DND-41 (cell line): ENCODE measurements at regions not wholly inside any gene's neighbourhood (a gene's known extent, or its start where the extent isn't known, plus 50 kb on each side); places are given as distances from the start of the nearest gene placed in this dataset.

Experiments
- CTCF ChIP-seq: IDR thresholded peaks from 2 replicates; pipeline ENCODE4 v1.5.1; 2012; ENCODE audit warnings: borderline replicate concordance, low read length, moderate library complexity, mild to moderate bottlenecking; ENCODE audit not compliant: poor library complexity, severe bottlenecking; ENCODE audit errors: extremely low read depth
- EZH2 ChIP-seq: IDR thresholded peaks from 3 replicates; pipeline ENCODE4 v1.6.1; 2012; ENCODE audit warnings: borderline replicate concordance, low read depth, mild to moderate bottlenecking, moderate library complexity, low read length, inconsistent platforms; ENCODE audit not compliant: severe bottlenecking

DNA sequence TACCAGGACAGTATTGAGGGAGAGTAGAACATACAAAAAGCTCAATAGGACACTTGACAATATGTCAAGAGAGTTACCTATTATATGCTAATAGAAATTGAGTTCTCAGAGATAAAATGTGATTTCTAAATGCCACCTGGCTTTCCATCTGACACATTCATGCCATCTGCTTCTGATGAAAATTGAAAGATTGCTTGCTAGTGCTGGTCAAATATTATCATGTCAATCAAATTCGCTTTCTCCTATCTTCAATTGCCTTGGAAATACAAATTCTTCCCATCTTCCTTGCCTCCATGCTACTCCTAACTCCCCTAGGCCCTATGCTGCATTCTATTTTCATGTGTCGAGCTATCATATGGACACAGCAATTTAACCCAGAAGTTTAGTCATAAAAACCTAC, 1076.9 kb downstream of the ARAP2 start:
- TF ChIP-seq CTCF = no peak
- no peak for TF ChIP-seq EZH2
